Calu3 (cell line): ENCODE measurements at regions not wholly inside any gene's neighbourhood (a gene's known extent, or its start where the extent isn't known, plus 50 kb on each side); places are given as distances from the start of the nearest gene placed in this dataset.

Source experiments
- BruUV-seq: library from RNA; stranded (reverse); fragments of 400-500 nt; replicated peaks from 2 replicates; lab custom pipeline; 2021; lab: Mats Ljungman, UMichigan
- CTCF ChIA-PET: fragments of 300-600 bp; sonication (Branson Sonifier 250); formaldehyde crosslinking; loops from one replicate; lab custom pipeline; 2022; ENCODE audit warnings: antibody characterized with exemption; lab: Charles Lee
- DNase-seq: peaks from one replicate; pipeline ENCODE4 v3.0.0; 2022
- H3K27ac Mint-ChIP-seq: one replicate; pipeline ENCODE4 v1.8.0; 2022; ENCODE audit warnings: mixed read lengths; ENCODE audit not compliant: unreplicated experiment
- H3K27me3 Mint-ChIP-seq: one replicate; pipeline ENCODE4 v1.8.0; 2022; ENCODE audit warnings: mixed read lengths; ENCODE audit not compliant: unreplicated experiment
- H3K36me3 Mint-ChIP-seq: one replicate; pipeline ENCODE4 v1.8.0; 2022; ENCODE audit warnings: mild to moderate bottlenecking, moderate library complexity, mixed read lengths; ENCODE audit not compliant: insufficient read depth, unreplicated experiment
- H3K4me1 Mint-ChIP-seq: one replicate; pipeline ENCODE4 v1.8.0; 2022; ENCODE audit warnings: mild to moderate bottlenecking, low read depth, mixed read lengths; ENCODE audit not compliant: unreplicated experiment
- H3K4me3 Mint-ChIP-seq: one replicate; pipeline ENCODE4 v1.8.0; 2022; ENCODE audit warnings: mild to moderate bottlenecking, low read depth, moderate library complexity, mixed read lengths; ENCODE audit not compliant: unreplicated experiment
- H3K9me3 Mint-ChIP-seq: one replicate; pipeline ENCODE4 v1.8.0; 2022; ENCODE audit warnings: low read depth, mixed read lengths; ENCODE audit not compliant: unreplicated experiment
- intact Hi-C: fragments of 100-400 bp; cut with micrococcal nuclease; formaldehyde crosslinking; loops from one replicate; pipeline ENCODE4 v1.10.0; 2022; ENCODE audit not compliant: unreplicated experiment
- TF ChIP-seq, protein P1 (sequence below): fragments of 200-600 bp; IDR thresholded peaks from one replicate; pipeline ENCODE4 v1.8.0; 2022; ENCODE audit warnings: antibody characterized with exemption; ENCODE audit not compliant: unreplicated experiment

DNA sequence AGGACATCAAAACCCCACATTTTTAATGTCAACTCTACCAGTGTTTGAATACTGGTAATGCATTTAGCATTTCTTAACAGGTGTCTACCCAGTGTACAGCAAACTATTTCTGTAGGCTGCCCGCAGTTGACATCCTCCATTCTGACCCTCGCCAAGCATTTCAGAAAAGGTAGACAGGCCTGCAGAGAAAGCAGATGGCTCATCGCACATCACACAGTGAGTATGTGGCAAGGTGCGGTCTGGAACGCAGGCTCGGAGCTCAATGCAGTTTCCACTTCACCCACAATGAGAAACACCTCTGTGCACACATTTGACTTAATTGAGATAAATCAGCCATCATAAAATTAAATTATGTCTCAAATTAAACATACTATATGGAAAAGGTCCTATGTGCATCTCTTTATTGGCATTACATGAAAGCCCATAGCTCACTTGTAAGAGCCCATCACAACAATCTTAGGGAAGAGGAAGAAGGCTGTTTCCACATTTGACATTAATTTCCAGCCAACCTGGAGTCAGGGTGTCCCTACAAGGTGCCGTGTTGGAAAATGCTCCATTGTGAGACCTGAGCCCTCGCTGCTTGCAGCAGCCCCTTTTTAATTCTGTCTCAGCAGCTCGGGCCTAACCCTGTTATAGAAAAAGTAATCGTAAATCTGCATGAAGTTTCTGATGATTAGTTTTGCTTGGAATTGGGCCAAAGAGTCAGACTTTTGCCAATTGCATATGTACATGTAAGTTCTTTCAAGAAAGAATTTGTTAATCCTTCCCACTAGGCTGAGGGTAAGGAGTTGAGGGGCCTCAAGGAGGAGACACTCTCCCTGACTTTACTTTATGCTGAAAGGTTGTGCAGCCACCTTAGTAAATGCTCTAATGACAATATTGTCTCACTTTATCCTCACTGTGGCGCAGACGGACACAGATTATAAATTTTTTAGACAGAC lies 378.7 kb upstream of the DYNLRB2 start:
- H3K4me3 Mint-ChIP-seq, result no peak overlapping the region
- intact Hi-C loops, result no loop called here
- no peaks in the 10 kb centered on the region for H3K27me3 Mint-ChIP-seq
- no peaks in the 10 kb centered on the region for H3K36me3 Mint-ChIP-seq
- BruUV-seq, result no TSS peak
- no peaks in the 10 kb centered on the region for H3K4me1 Mint-ChIP-seq
- CTCF ChIA-PET, result no interaction called here
- no peak for DNase-seq
- peaks cover 7% of the 10 kb centered on the region for H3K9me3 Mint-ChIP-seq
- TF ChIP-seq, protein P1, sequence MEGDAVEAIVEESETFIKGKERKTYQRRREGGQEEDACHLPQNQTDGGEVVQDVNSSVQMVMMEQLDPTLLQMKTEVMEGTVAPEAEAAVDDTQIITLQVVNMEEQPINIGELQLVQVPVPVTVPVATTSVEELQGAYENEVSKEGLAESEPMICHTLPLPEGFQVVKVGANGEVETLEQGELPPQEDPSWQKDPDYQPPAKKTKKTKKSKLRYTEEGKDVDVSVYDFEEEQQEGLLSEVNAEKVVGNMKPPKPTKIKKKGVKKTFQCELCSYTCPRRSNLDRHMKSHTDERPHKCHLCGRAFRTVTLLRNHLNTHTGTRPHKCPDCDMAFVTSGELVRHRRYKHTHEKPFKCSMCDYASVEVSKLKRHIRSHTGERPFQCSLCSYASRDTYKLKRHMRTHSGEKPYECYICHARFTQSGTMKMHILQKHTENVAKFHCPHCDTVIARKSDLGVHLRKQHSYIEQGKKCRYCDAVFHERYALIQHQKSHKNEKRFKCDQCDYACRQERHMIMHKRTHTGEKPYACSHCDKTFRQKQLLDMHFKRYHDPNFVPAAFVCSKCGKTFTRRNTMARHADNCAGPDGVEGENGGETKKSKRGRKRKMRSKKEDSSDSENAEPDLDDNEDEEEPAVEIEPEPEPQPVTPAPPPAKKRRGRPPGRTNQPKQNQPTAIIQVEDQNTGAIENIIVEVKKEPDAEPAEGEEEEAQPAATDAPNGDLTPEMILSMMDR, result no peak
- no peak overlapping the region for H3K27ac Mint-ChIP-seq

DNA sequence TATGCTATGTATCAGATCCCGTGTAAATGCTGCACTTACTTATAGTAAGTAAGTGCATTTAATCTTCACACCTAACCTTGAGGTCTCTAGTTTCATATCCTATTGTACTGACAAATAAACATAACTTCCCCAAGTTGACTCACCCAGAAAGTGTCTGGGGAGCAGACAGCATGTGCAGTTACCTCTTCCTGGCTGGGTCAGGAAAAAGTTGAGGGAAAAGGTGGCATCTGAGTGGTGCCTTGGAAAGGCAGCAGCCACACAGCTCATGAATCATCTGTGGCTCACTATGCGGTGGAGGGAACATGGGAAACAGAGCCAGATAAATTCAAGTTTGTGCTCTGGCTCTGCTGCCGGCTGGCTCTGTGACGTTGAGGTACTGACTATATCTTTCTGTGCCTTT lies 382.0 kb upstream of the DYNLRB2 start:
- no TSS peak for BruUV-seq
- Mint-ChIP-seq H3K27me3 (no peaks in the 10 kb centered on the region), H3K9me3 (peaks cover 12% of the 10 kb centered on the region), H3K4me3 (no peak overlapping the region), H3K27ac (no peak overlapping the region), H3K4me1 (no peaks in the 10 kb centered on the region), H3K36me3 (no peaks in the 10 kb centered on the region)
- CTCF ChIA-PET, result no interaction called here
- no peak for DNase-seq
- intact Hi-C loops, result no loop called here
- TF ChIP-seq, protein P1, result no peak

DNA sequence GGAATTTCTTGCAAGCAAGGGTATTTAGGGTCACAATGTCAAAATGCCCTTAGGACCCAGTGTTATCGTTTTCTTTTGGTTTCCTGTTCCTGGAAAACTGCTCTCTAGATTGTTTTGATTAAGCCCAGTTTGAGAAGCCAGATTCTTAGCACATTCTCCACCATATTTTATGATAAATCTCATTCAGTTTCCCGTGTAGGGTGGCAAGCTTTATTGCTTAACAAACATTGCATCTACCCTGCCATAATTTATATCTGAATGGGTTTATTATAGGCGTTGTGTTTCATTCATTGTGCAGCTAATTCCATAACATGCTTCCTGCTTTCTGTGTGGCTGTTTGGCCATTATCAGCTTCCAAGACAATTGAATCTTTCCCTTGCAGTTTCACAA lies 389.1 kb upstream of the DYNLRB2 start:
- H3K4me3 Mint-ChIP-seq, result no peak overlapping the region
- intact Hi-C loops, result no loop called here
- DNase-seq, result no peak
- TF ChIP-seq, protein P1, result no peak
- BruUV-seq, result no TSS peak
- H3K4me1 Mint-ChIP-seq, result no peaks in the 10 kb centered on the region
- H3K36me3 Mint-ChIP-seq, result no peaks in the 10 kb centered on the region
- peaks cover 14% of the 10 kb centered on the region for H3K27me3 Mint-ChIP-seq
- no peak overlapping the region for H3K27ac Mint-ChIP-seq
- CTCF ChIA-PET, result no interaction called here
- H3K9me3 Mint-ChIP-seq, result peaks cover 18% of the 10 kb centered on the region

DNA sequence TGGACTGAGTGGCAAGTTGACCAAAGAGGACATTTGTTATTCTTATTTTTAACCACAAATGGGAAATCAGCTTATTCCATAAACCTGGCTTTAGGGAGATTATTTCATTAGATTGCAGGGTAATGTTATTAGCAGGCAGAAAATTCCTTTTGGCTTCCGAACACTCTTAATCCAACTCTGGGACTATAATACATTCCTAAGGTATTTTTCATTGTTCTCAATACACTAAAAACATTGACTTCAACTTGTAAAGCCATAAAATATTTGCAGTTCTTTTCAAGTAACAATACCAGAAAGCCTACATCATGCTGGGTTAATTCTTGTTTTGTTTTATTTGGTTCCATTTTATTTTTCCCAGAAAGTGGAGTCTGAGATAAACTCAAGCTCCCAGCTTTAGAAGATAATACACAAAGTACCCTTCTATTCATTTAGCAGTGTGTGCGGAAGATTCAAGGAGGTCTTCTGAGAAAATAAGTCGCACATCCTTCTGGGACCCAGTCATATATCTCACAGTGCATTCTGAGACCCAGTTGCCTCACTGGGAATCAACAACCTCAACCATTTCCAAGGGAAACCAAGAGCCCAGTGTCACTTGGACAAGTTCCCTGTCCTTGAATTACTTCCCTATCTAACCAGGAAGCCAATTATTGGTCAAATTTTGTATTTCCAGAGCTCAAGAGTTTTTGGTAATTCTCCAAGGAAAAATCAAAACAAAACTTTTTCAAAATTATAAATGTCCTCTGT lies 389.6 kb upstream of the DYNLRB2 start:
- BruUV-seq, result no TSS peak
- intact Hi-C loops, result no loop called here
- Mint-ChIP-seq H3K27ac (no peak overlapping the region), H3K36me3 (no peaks in the 10 kb centered on the region), H3K4me1 (no peaks in the 10 kb centered on the region), H3K27me3 (peaks cover 14% of the 10 kb centered on the region), H3K9me3 (peaks cover 15% of the 10 kb centered on the region), H3K4me3 (no peak overlapping the region)
- CTCF ChIA-PET, result no interaction called here
- no peak for DNase-seq
- TF ChIP-seq, protein P1, result no peak
